Glomerular endothelial cell (primary cell): ENCODE measurements at regions not wholly inside any gene's neighbourhood (a gene's known extent, or its start where the extent isn't known, plus 50 kb on each side); places are given as distances from the start of the nearest gene placed in this dataset.
"Not testable (repeated sequence)": the region's sequence is repeated elsewhere in the genome, so short reads cannot be mapped to it uniquely, and the experiment has no call there.

Experiments
- DNase-seq: peaks from one replicate; pipeline ENCODE4 v3.0.0-alpha.2; 2011; ENCODE audit warnings: low read depth, low spot score; ENCODE audit errors: extremely low read depth

GRCh38 chr15:68482246-68482645 is 50.3 kb upstream of the ITGA11 start:
- no peak for DNase-seq

- DNase-seq = no peak
Observed at GRCh38 chr15:68483165-68483564, 51.2 kb upstream of the ITGA11 start.

GRCh38 chr15:68484220-68484619 is 52.3 kb upstream of the ITGA11 start:
- DNase-seq = no peak

- DNase-seq = no peak
Observed at GRCh38 chr15:68484696-68485400, 52.9 kb upstream of the ITGA11 start.

- no peak for DNase-seq
Observed at GRCh38 chr15:68485721-68486360, 53.9 kb upstream of the ITGA11 start.

GRCh38 chr15:68487087-68487843 is 55.3 kb upstream of the ITGA11 start:
- no peak for DNase-seq

- no peak for DNase-seq
Observed at GRCh38 chr15:68488290-68488689, 56.3 kb upstream of the ITGA11 start.

GRCh38 chr15:68488966-68489365 is 57.0 kb upstream of the ITGA11 start:
- DNase-seq = no peak

GRCh38 chr15:68489421-68489820 is 57.5 kb upstream of the ITGA11 start:
- no peak for DNase-seq

- no peak for DNase-seq
Observed at GRCh38 chr15:68491415-68492106, 59.6 kb upstream of the ITGA11 start.

- no peak for DNase-seq
Observed at GRCh38 chr15:68492855-68493254, 60.9 kb upstream of the ITGA11 start.

GRCh38 chr15:68493629-68494028 is 61.7 kb upstream of the ITGA11 start:
- no peak for DNase-seq

- DNase-seq = no peak
Observed at GRCh38 chr15:68494573-68495110, 62.7 kb upstream of the ITGA11 start.

- DNase-seq = no peak
Observed at GRCh38 chr15:68495221-68495950, 63.4 kb upstream of the ITGA11 start.

- DNase-seq = no peak
Observed at GRCh38 chr15:68495981-68496705, 64.2 kb upstream of the ITGA11 start.

- DNase-seq = not testable (repeated sequence)
Observed at GRCh38 chr15:68496751-68497150, 64.8 kb upstream of the ITGA11 start.

GRCh38 chr15:68497206-68497910 is 65.4 kb upstream of the ITGA11 start:
- DNase-seq = no peak

- no peak for DNase-seq
Observed at GRCh38 chr15:68498076-68498475, 66.1 kb upstream of the ITGA11 start.
